HG02763 (cell line): ENCODE measurements at regions not wholly inside any gene's neighbourhood (a gene's known extent, or its start where the extent isn't known, plus 50 kb on each side); places are given as distances from the start of the nearest gene placed in this dataset.

Experiments
- ATAC-seq: cut with Tn5 transposase; IDR thresholded peaks from one replicate; pipeline ENCODE4 v1.9.1; 2021; ENCODE audit warnings: mild to moderate bottlenecking, moderate library complexity; ENCODE audit not compliant: unreplicated experiment

DNA sequence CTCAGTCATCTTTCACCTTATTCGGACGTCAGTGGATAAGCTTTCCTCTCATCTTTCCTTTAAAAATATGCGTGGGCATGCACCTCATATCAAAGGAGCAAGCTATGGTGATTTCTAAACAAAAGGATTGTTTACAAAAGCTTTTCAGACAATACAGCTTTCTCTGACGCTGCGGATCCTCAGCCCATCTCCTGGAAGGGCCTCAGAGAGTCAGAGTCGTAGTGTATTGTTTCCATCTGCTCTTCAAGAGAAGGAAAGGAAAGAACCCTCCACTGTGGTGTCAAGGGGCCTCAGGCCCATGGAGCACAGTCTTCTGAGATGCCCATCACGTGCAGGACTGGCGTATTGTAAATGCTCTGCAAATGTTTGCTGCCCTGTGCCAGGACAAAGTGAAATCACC lies 163.4 kb upstream of the MAP1B start:
- ATAC-seq: no peak

GRCh38 chr5:71945436-71945835 lies 161.8 kb upstream of the MAP1B start:
- ATAC-seq: no peak

- ATAC-seq: no peak
Measured at GRCh38 chr5:71946343-71947030, 160.8 kb upstream of the MAP1B start.

GRCh38 chr5:71948206-71948605 lies 159.1 kb upstream of the MAP1B start:
- ATAC-seq: no peak

- ATAC-seq: no peak
Measured at GRCh38 chr5:71949772-71950171, 157.5 kb upstream of the MAP1B start.

GRCh38 chr5:71953866-71954265 lies 153.4 kb upstream of the MAP1B start:
- no peak for ATAC-seq

DNA sequence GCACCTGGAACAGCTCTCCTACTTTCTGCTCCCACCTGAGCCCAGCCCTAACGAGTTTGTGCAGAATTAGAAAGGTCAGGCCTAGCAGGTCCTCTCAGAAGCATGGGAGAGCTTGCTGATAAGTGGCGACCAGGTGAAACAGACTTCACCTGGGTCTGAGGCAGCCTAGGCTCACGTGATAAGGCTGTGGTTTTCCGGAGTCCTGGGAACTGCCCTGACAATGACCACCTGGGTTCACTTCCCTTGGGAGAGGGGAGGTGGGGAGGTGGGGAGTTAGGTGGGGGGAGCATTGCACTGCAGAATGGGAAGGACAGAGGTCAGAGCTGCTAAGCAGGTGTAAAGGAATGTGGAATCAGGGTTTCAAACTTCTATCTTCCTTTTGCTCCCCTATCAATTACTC lies 152.9 kb upstream of the MAP1B start:
- no peak for ATAC-seq

- ATAC-seq: no peak
Measured at GRCh38 chr5:71955723-71956122, 151.6 kb upstream of the MAP1B start.

DNA sequence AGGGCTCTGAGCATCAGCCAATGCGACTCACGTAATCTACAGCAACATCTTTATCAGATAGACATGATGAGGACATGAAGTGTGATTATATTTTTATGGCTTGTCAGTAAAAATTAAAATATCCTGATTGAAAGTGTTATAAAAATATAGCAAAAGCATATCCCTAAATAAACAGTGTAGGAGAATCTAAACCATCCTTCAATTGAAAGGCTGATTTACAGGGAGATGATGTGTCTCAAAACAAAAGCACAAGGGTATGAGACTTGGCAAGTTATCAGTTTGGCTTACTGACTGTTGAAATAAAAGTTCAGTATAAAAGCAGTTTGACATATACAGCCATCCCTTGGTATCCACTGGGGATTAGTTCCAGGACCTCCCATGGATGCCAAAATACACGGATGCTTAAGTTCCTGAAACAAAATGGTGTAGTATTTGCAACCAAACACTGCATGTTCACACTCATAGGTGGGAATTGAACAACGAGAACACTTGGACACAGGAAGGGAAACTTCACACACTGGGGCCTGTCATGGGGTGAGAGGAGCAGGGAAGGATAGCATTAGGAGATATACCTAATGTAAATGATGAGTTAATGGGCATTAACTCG lies 149.9 kb upstream of the MAP1B start:
- no peak for ATAC-seq

DNA sequence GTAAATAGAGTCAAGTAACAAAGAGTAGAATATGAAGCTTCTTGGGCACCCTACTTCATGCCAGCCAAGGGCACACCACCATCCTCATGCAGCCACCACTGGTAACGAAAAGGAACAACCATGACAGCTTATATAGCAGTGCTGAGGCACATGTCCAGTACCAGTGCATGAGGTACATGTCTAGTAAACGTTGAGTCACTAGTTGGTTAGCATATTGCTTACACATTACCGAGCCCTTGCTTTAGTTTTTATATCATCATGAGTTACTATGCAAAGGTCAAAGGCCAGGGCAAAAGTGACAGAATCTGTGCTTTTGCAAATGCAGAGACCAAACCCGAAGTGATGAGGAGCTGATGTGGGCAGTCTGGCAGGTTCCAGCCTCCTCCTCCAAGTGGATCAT lies 147.1 kb upstream of the MAP1B start:
- ATAC-seq: no peak

DNA sequence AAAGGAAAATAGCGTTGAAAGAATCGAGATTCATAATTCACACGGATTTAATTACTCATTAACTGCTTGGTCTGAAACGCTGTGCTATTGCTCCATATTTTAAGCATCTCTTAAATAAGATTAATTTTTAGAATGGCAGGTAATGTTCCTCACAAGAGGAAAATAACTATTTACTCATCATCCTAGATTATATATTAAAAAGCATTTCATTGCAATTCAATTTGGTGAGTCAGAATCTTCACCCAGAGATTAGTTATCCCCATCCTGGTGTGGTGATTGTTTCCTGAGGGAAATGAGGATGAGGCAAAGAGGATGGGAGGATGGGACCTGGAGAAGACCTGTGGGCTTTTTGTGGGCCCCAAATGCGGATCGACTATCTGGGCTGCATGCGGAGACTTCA lies 145.5 kb upstream of the MAP1B start:
- ATAC-seq: no peak

DNA sequence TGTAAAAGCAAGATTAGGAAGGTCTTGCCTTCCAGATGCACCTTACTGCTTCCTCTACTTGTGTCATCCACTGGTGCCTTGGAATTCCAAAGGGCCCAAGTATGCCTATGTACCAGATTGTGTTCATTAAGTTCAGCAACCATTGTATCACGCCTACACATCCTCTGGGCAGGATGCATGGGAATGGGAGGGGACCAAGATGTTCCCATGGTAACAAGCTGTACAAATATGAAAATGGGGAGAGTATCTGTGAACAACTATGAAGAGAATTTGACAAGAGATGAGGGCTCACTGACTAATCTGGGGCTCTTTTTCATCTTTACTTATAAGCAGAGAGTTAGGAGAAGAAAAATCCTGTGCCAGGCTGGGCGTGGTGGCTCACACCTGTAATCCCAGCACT lies 137.8 kb upstream of the MAP1B start:
- no peak for ATAC-seq

DNA sequence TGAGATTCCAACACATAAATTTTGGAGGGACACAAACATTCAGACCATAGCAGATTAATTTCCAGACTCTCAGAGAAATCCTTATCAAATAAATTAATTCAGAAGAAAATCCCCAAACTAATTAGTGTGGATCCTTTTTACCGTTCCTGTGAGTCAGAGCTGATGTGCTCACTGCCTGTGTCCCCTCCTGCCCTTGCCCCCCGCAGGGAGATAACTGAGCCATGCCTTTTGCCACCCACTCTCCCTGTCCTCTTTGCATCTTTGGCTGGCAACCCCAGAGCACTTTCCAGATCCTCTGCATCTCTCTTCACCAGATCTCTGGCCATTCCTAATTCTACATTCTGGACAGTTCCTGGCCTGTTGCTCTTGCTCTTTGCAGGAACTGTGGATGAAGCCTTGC lies 135.4 kb upstream of the MAP1B start:
- ATAC-seq: no peak

- no peak for ATAC-seq
Measured at GRCh38 chr5:71972777-71973473, 134.3 kb upstream of the MAP1B start.

GRCh38 chr5:71973563-71973962 lies 133.7 kb upstream of the MAP1B start:
- ATAC-seq: no peak

DNA sequence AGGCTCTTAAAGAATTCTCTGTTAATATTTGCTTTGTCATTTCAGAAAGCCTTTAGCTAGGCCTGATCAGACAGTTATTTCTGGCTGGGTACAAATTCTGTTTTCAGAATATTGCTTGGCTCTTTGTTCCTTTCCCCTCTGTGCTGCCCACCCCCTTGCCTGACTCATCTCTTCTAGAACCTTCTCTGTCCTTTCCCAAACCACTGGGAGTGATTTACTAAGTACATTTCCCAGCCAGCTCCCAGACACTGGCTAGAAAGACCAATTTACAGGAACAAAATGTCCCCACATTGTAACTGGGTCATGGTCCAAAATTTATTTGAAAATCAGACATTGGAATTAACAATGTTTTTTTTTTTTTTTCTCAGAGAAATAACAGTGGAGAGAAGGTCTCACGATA lies 133.1 kb upstream of the MAP1B start:
- ATAC-seq: no peak

- no peak for ATAC-seq
Measured at GRCh38 chr5:71974622-71975021, 132.7 kb upstream of the MAP1B start.

- no peak for ATAC-seq
Measured at GRCh38 chr5:71976449-71976848, 130.8 kb upstream of the MAP1B start.

GRCh38 chr5:71977311-71977710 lies 130.0 kb upstream of the MAP1B start:
- no peak for ATAC-seq

DNA sequence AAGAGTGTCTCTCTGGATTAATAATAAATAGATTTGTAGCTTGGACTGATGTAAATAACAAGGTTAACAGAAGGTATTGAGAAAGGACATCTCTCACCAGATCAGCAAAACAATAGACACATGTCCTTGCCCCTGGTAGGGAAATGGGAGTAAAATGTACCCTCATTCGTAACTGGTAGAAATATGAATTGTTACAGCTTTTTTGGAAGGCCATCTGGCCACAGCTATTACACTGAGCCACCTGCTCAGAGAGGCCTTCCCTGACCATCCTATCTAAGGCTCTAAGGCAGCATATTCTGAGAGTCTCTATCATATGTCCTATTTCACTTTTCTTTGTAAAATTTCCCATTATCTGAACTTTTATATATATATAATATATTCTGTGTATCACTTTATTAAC lies 129.1 kb upstream of the MAP1B start:
- no peak for ATAC-seq

DNA sequence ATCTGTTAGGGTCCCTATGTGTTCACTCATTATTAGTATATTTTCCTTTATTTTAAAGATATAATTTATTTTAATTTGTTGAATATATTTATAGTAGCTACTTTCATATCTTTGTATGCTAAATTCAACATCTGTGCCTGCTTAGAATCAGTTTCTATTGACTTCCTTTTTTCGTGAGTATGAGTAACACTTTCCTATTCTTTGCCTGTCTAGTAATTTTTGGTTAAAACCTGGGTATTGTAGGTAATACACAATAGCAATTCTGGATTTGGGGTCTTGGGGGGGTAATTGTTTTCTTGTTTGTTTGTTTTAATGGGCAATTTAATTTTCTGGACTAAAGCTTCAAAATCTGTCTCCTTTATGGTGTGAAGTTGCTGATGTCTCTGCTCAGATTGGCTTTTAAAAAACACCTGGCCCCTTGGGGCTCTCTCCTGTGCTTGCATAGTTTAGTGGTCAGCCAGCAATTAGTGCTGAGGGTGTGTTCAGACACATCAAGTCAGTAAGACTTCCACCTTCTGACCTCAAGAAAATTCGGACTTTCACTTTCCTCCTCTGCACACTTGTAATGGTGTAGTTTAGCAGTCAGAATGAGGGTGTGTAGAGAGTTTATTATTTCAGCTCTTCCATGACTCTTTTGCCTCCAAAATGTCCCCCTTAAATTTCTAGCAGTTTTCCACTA lies 124.4 kb upstream of the MAP1B start:
- ATAC-seq: no peak

DNA sequence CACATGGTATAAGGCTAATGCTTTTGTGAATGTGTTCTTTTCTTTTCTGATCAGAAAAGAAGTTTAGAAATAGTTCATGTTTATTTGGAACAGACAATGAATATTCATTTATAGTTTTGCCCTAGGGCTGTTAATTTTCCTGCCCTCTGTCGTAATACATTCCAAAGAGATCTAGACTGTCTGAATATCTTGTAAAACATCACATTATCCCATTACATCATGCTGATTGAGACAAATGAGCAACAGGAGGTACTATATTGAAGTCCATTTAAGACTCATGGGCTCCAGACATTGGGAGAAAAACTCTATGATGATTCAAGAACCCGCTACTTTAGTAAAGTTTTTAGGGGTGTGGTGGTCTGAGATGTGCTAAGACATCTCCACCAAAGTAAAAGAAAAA lies 121.2 kb upstream of the MAP1B start:
- no peak for ATAC-seq
